PC-3 (cell line): ENCODE measurements at regions not wholly inside any gene's neighbourhood (a gene's known extent, or its start where the extent isn't known, plus 50 kb on each side); places are given as distances from the start of the nearest gene placed in this dataset.

Experiments used
- ATAC-seq: fragments of 200-7000 bp; cut with Tn5 transposase; 2 replicates; pipeline ENCODE4 v1.9.1; 2020; ENCODE audit warnings: mild to moderate bottlenecking, moderate library complexity
- BruUV-seq: library from RNA; stranded (reverse); fragments of 400-500 nt; replicated peaks from 2 replicates; lab custom pipeline; 2021; lab: Mats Ljungman, UMichigan
- CTCF ChIA-PET: fragments of 300-600 bp; sonication (Branson Sonifier 250); formaldehyde crosslinking; loops from one replicate; lab custom pipeline; 2022; ENCODE audit warnings: antibody characterized with exemption; lab: Charles Lee
- POLR2A ChIA-PET: fragments of 300-600 bp; sonication (Branson Sonifier 250); formaldehyde crosslinking; loops from one replicate; lab custom pipeline; 2022; ENCODE audit warnings: antibody characterized with exemption; ENCODE audit not compliant: unreplicated experiment; lab: Charles Lee
- DNase-seq: peaks from one replicate; pipeline ENCODE4 v3.0.0-alpha.2; 2015
- H2AFZ ChIP-seq: fragments of 300-600 bp; sonication (generic); 2 replicates; pipeline ENCODE4 v1.6.0; 2016; ENCODE audit warnings: antibody characterized with exemption, low read length
- H3F3A ChIP-seq: fragments of 300-600 bp; sonication (generic); one replicate; pipeline ENCODE4 v1.6.0; 2017; ENCODE audit warnings: antibody characterized with exemption, low read length, control low read depth, mild to moderate bottlenecking; ENCODE audit not compliant: unreplicated experiment
- H3K27ac ChIP-seq: fragments of 300-600 bp; sonication (generic); 2 replicates; pipeline ENCODE4 v1.5.1; 2016; ENCODE audit warnings: mild to moderate bottlenecking, low read length
- H3K27me3 ChIP-seq: fragments of 300-600 bp; sonication (generic); 2 replicates; pipeline ENCODE4 v1.6.1; 2016; ENCODE audit warnings: low read length, mixed read lengths
- H3K36me3 ChIP-seq: fragments of 300-600 bp; sonication (generic); 2 replicates; pipeline ENCODE4 v1.6.1; 2016; ENCODE audit warnings: low read depth, mixed run types, low read length, mixed read lengths
- H3K4me1 ChIP-seq: fragments of 300-600 bp; sonication (generic); 2 replicates; pipeline ENCODE4 v1.5.1; 2016; ENCODE audit warnings: low read length; ENCODE audit not compliant: insufficient read depth
- H3K4me2 ChIP-seq: fragments of 300-600 bp; sonication (generic); 2 replicates; pipeline ENCODE4 v1.6.0; 2016; ENCODE audit warnings: low read length
- H3K4me3 ChIP-seq: fragments of 300-600 bp; sonication (generic); 2 replicates; pipeline ENCODE4 v1.5.1; 2016; ENCODE audit warnings: mild to moderate bottlenecking, low read length, mixed read lengths
- H3K79me2 ChIP-seq: fragments of 300-600 bp; sonication (generic); 2 replicates; pipeline ENCODE4 v1.6.1; 2017; ENCODE audit warnings: low read length, mixed read lengths
- H3K9ac ChIP-seq: fragments of 300-600 bp; sonication (generic); 2 replicates; pipeline ENCODE4 v1.6.0; 2016; ENCODE audit warnings: mild to moderate bottlenecking, low read length
- H3K9me2 ChIP-seq: fragments of 300-600 bp; sonication (generic); replicated peaks from 2 replicates; pipeline ENCODE4 v1.6.1; 2016; ENCODE audit warnings: mixed run types, low read length, mixed read lengths
- H3K9me3 ChIP-seq: fragments of 300-600 bp; sonication (generic); 2 replicates; pipeline ENCODE4 v1.6.1; 2016; ENCODE audit warnings: low read length, mixed read lengths
- H4K20me1 ChIP-seq: fragments of 300-600 bp; sonication (generic); 2 replicates; pipeline ENCODE4 v1.6.1; 2016; ENCODE audit warnings: low read length, mixed read lengths
- CTCF ChIP-seq: fragments of 300-600 bp; sonication (generic); conservative IDR thresholded peaks from 2 replicates; pipeline ENCODE4 v1.5.1; 2017; ENCODE audit warnings: antibody characterized with exemption, low read depth, mild to moderate bottlenecking, low read length
- EZH2 ChIP-seq: fragments of 300-600 bp; sonication (generic); IDR thresholded peaks from one replicate; pipeline ENCODE4 v1.6.1; 2017; ENCODE audit warnings: antibody characterized with exemption, mild to moderate bottlenecking, low read length; ENCODE audit not compliant: unreplicated experiment
- EZH2phosphoT487 ChIP-seq: fragments of 300-600 bp; sonication (generic); IDR thresholded peaks from 2 replicates; pipeline ENCODE4 v1.6.1; 2018; ENCODE audit warnings: mild to moderate bottlenecking, antibody characterized with exemption, low read length, borderline replicate concordance
- intact Hi-C: fragments of 100-400 bp; cut with micrococcal nuclease; formaldehyde crosslinking; loops from 2 replicates; pipeline ENCODE4 v1.9.0; 2023

- Histone ChIP-seq H3K4me1 (no peaks in the 10 kb centered on the region), H3K79me2 (no peaks in the 10 kb centered on the region), H3K27me3 (no peaks in the 10 kb centered on the region), H3K4me2 (no peak overlapping the region), H4K20me1 (no peaks in the 10 kb centered on the region), H3K4me3 (no peak overlapping the region), H3K36me3 (no peaks in the 10 kb centered on the region), H3K9ac (no peak overlapping the region), H3K9me2 (no peaks in the 10 kb centered on the region), H3K27ac (no peak overlapping the region), H3K9me3 (no peaks in the 10 kb centered on the region), H2AFZ (no peak overlapping the region), H3F3A (no peaks in the 10 kb centered on the region)
- TF ChIP-seq CTCF, result no peak
- TF ChIP-seq EZH2, result no peak
- no peak for TF ChIP-seq EZH2phosphoT487
- no peak for DNase-seq
- intact Hi-C loops, result no loop called here
- CTCF ChIA-PET, result no interaction called here
- no TSS peak for BruUV-seq
- ATAC-seq, result no peak
- POLR2A ChIA-PET, result no interaction called here
Observed at GRCh38 chr7:17071866-17072265, 190.1 kb upstream of the AGR3 start.

- H3K4me3 ChIP-seq, result no peak overlapping the region
- H3K27me3 ChIP-seq, result no peaks in the 10 kb centered on the region
- no peaks in the 10 kb centered on the region for H3F3A ChIP-seq
- ChIA-PET POLR2A (no interaction called here), CTCF (no interaction called here)
- no peaks in the 10 kb centered on the region for H3K4me1 ChIP-seq
- H3K79me2 ChIP-seq, result no peaks in the 10 kb centered on the region
- ATAC-seq (no peak), DNase-seq (no peak)
- no peak overlapping the region for H3K4me2 ChIP-seq
- TF ChIP-seq CTCF (no peak), EZH2 (no peak), EZH2phosphoT487 (no peak)
- H3K9me3 ChIP-seq, result no peaks in the 10 kb centered on the region
- H3K9me2 ChIP-seq, result no peaks in the 10 kb centered on the region
- no peak overlapping the region for H3K9ac ChIP-seq
- no peak overlapping the region for H2AFZ ChIP-seq
- H4K20me1 ChIP-seq, result no peaks in the 10 kb centered on the region
- BruUV-seq, result no TSS peak
- no peak overlapping the region for H3K27ac ChIP-seq
- intact Hi-C loops, result no loop called here
- H3K36me3 ChIP-seq, result no peaks in the 10 kb centered on the region
Observed at GRCh38 chr7:17075601-17076255, 193.9 kb upstream of the AGR3 start.

- no TSS peak for BruUV-seq
- intact Hi-C loops, result no loop called here
Observed at GRCh38 chr7:17078298-17078697, 196.5 kb upstream of the AGR3 start.

More at GRCh38 chr7:17078298-17078697, 196.5 kb upstream of the AGR3 start:
- no peaks in the 10 kb centered on the region for H3K9me3 ChIP-seq
- no peak overlapping the region for H3K4me3 ChIP-seq
- no peaks in the 10 kb centered on the region for H3K9me2 ChIP-seq
- H3K27ac ChIP-seq, result no peak overlapping the region
- ChIA-PET CTCF (no interaction called here), POLR2A (no interaction called here)
- ATAC-seq (no peak), DNase-seq (no peak)
- H3K4me2 ChIP-seq, result no peak overlapping the region
- no peak for TF ChIP-seq EZH2phosphoT487
- TF ChIP-seq CTCF, result no peak
- no peak for TF ChIP-seq EZH2
- H3F3A ChIP-seq, result no peaks in the 10 kb centered on the region
- H4K20me1 ChIP-seq, result no peaks in the 10 kb centered on the region
- no peaks in the 10 kb centered on the region for H3K36me3 ChIP-seq
- no peaks in the 10 kb centered on the region for H3K4me1 ChIP-seq
- no peak overlapping the region for H2AFZ ChIP-seq
- no peaks in the 10 kb centered on the region for H3K27me3 ChIP-seq
- no peaks in the 10 kb centered on the region for H3K79me2 ChIP-seq
- H3K9ac ChIP-seq, result no peak overlapping the region
